NAMALWA (cell line): ENCODE measurements at regions not wholly inside any gene's neighbourhood (a gene's known extent, or its start where the extent isn't known, plus 50 kb on each side); places are given as distances from the start of the nearest gene placed in this dataset.
"Not testable (repeated sequence)": the region's sequence is repeated elsewhere in the genome, so short reads cannot be mapped to it uniquely, and the experiment has no call there.

Experiments
- DNase-seq: peaks from one replicate; pipeline ENCODE4 v3.0.0-alpha.2; 2015; ENCODE audit warnings: low spot score

DNA sequence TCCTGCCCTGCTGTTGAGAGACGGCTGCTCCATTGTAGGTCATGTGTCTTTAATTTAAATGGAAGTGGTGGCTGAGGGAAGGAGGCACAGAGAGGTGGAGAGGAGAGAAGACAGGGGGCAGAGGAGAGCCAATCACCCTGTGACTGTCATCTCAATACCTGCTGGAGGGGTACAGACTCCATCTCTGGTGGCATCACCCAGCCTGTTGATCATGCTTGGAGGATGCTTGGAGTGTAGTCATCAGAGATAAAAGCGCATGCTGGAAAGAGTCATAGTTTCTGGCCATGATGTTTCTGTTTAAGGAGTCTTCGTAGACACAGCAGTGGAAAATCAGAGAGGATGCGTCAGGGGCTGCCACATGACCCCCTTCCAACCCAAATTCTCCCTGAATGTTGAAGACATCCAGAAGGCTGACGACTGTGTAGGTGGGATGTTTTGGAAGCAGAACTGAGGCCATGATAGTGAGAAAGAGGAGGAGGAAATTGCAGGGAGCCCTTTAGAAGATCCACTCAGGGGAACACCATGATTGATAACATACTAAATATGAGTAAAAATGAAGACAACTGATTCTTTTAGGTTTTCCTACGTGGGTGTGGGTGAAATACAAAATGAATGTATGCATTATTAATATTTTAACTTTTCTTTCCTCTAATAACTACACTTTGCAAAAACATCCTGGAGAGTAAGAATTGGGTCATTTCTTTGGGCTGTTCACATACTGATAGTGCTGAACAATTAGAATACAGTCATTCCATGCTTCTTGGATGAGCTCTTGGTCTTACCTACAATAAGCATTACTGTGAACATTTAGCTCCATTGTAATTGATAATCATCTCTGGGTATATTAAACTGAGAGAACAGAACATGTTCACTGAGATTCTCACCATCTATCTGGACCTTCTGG, 210.6 kb upstream of the ATP10A start:
- no peak for DNase-seq

DNA sequence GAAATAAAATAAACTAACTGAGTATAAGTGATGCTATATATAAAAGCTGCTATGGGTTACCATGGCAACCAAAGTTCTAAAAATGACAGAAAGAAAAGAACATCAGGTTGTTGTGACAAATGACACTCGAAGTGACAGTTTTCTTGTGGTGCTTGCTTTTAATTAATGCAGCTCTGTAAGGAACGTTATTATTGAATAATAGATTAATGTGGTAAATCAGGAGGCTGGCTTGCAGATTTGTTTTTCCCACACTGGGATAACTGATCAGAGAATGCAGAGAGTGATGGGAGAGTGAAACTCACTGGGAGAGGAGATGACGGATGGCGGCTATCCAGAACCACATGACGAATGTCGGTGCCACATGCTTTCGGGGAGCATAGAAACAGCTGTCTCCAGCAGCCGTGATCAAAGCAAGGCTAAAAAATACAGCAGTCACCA, 207.0 kb upstream of the ATP10A start:
- no peak for DNase-seq

DNA sequence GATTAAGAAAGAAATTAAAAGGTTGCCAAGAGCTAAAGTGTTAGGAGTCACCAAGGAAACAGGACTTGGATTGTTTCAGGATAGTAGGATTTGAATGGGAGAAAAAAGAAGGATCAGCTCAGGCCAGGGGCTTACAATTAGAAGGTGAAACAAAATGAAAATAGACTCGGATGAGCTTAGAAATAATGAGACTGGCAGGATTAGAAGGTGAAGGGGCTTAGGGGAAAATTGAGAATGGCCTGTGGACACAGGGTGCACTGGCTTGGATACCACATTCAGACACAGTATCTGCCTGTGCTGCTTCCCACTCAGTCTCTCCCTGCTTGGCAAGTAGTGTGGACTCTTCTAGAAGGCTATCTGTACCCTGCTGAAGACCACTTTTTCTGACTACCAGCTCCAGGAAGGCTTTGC, 206.1 kb upstream of the ATP10A start:
- DNase-seq: no peak

DNA sequence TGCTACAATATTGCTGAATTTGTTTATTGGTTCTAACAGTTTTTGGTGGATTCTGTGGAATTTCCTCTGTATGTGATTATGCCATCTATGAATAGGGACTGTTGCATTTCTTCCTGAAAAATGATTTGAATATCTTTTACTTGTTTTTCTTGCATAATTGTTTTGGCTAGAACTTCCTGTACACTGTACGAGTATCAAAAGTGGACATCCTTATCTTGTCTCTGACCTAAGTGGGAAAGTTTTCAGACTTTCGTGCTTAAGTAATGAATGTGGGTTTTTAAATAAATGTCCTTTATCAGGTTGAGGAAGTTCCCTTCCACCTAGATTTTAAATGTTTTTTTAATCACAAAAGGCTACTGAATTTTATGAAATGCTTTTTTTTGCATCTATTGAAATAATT, 203.8 kb upstream of the ATP10A start:
- DNase-seq: no peak

DNA sequence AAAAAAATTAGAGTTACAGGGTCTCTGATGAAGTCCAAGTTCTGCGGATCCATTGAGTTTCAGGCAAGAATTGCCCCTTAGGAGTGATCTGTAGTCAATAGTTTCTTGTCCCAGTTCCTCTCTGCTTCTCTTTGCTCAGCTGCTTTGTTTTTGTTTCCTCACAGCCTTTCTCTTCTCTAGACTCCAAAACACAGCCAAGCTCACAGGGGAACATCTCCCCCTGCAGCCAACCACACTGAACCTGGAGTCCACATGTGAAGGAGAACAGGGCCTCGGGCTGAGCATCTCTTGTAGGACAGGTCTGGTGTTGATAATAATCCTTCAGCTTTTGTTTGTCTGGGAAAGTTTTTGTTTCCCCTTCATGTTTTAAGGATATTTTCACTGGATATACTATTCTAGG, 202.6 kb upstream of the ATP10A start:
- DNase-seq: no peak

DNA sequence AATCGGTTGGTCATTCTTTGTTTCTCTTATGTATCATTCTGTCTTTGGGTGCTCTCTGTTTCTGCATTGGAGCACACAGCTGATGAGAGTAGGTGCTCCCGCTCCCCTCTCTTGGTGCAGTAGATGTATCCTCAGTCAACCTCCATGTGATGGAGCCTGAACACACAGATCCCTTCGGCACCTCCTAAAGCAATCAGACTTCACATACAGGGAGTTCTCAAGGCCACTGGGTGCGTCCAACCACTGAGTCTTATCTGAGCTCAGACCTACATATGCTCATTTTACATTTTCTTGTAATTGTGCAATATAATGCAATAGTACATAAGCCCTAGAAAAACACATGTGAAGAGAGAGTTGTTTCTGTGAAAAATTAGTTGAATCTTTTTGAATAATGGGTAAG, 198.1 kb upstream of the ATP10A start:
- DNase-seq: no peak

DNA sequence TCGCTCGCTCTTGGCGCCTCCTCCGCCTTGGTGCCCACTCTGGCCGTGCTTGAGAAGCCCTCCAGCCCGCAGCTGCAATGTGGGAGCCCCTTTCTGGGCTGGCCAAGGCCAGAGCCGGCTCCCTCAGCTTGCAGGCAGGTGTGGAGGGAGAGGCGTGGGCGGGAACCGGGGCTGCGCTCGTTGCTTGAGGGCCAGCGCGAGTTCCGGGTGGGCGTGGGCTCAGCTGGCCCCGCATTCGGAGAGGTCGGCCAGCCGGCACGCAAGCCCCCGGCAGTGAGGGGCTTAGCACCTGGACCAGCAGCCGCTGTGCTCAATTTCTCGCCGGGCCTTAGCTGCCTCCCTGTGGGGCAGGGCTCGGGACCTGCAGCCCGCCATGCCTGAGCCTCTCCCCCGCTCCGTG, 193.6 kb upstream of the ATP10A start:
- DNase-seq: not testable (repeated sequence)

DNA sequence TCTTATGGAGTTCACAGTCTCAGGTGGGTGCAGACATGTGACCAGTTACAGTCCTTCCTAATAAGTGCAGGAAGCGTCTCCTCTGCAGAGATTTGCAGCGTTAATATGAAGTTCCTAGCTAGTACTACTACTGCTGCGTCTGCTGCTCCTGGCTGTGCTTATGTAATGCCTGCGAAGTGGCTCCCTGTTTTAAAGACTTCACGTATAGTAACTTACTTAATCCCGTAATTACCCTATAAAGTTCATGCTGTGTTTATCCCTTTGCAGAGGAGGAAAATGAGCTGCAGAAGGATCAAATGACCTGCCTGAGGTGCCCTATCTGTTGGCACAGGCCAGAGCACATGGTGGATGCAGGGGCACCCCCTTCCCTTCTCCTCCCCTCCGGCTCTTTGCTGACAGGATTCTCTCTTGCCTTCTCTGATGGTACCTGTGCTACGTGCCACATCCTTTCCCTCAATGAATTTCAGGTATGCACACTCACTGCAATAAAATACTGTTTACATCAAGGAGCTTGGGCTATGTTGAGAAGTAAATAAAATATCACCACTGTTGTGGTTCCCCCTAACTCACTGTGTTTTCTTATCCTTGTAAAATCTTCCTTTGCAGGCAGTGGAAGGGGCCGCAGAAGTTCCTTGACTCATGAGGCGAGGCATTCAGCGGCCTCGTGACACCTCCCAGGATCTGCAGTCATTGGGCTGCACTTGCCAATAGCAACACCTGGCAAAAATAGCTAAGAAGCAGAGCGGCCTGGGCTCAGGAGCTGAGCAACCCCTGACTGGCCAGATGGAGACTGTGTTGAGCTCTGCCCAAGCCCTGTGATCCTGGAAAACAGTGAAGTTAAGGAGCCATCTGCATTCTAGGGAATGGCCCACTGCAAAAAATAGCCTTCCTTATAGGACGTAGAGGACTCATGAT, 188.9 kb upstream of the ATP10A start:
- no peak for DNase-seq

DNA sequence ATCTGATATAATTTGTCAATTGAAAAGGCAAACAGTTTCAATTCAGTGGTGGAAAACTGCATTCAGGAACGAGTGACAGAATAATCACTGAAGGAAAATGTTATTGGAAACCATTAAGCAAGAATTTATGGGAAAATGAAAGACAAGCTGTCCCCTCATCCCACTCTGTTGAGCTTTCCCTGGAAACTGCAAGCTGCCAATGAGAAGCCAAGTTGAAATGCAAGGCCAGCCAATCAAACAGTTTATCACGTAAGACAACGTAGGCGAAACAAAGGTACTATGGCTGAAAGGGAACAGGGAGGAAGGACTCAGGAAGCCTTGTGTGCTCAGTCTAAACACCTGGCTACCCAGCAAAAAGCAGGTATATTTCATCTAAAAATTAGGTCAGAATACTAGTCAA, 187.9 kb upstream of the ATP10A start:
- no peak for DNase-seq

DNA sequence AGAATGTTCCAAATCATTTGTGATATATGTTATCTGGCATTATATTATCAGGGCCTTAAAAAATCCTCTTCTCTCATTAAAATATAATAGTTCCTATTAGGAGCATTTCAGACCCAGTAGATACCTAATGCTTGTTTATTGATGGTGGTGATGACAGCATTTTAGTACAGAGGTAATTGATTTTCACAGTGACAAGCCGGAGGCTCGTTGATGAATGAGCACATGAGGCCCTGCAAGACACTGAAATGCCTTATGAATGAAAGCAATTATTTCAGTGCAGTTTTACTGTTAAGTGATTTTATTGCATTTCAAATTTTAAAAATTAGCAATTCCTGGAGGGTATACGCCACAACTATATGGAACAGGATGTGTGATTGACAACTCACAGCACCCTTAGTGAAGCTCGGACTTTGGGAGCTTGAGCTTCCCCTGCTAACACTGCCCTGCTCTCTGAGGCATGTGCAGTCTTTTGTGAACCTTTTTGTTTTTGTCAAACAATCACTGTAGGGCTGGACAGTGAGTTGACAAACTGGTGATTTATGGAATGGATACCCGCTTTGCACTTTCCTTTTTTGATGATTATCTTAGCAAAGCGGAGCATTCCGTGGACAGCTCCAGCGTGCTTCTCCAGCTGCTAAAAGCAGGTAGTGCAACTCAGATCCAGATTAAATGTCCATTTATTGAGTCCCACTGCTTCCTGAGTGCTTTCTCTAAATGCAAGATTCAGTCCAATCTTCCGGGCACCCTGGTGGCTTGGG, 187.0 kb upstream of the ATP10A start:
- DNase-seq: no peak

DNA sequence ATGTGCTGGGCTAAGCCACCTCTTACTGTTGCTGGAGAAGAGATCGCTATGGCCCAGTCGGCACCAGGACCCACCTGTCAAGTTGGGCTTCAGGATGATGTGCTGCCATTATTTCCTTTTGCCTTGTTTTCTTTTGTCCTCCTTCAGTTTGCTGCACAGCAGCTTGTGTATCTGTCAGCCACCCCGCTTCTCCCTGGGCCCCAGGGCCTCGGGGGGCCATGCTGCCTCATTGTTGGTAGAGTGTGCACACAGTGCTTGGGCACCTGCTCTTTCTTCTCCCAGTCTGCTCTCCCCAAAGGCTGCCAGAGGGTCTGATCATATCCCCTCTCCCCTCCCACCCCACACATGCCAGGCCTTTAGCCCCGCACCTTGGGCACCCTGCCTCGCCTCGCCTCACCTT, 185.5 kb upstream of the ATP10A start:
- no peak for DNase-seq

DNA sequence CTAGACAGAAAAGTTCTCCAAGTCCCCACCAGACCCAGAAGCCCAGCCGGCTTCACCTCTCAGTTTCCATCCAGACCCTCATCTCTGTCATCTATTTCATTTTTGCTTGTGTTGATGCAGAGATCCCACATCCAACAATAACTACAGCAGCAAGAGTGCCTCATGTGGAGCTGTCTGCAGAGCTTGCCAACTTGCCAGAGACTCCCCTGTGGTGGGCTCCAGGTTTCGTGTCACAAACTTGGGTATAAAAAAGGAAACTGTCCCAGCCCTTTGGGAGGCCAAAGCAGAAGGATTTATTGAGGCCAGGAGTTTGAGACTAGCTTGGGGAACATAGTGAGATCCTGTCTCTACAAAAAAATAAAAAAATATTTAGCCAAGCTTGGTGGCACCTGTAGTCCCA, 182.4 kb upstream of the ATP10A start:
- DNase-seq: no peak

DNA sequence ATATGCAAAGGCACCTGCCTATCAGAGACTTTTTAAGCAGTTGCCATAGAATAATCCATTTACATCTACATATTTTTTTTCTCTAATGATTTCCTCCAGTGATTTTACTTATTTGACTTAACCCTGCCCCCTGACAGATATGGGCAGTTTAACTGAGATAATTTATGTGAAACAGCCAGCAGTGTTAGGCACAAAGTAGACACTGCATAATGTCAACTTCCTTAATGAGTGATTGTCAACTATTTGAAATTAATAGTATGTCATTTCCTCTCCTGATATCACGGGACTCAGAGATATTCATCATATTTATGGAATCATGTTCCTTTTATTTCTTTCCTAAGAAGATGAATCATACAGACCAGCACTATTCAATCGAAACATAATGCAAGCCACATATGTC, 179.9 kb upstream of the ATP10A start:
- DNase-seq: no peak

DNA sequence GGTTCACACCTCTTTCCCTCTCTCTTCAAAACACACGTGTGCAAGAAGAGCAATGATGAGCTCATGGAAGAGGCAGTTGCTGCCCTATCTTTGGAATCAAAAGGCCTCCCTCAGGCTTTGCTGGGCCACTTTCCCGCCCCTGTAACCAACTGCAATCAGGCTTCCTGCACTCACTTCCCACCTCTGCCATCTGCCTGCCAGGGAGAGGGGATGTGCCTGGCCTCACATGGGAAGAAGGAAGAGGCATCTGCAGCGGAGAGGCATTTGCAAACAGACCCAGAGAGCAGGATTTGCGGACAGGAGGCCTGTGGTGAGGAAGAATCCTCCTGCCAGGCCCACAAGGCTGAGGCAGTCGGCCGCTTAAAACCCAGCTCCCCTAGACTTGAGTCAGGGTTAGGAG, 175.6 kb upstream of the ATP10A start:
- DNase-seq: no peak

DNA sequence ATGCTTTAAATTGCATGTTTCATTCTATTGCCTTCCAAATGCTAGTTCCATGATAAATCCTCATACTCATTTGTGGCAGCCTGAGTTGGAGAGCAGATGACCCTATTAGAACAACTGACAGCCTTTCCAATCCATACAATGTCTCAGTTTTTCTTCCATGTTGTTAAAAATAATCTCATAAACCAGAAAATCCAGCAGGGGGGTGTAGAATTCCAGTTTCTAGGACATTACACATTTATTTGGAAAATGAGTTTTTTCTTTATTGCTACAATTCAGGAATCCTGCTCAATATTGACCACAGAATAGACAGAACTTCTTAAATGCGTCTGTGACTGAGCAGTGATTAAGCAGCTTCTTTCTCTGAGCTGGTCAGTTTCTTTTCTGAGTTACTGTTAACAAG, 174.2 kb upstream of the ATP10A start:
- no peak for DNase-seq

DNA sequence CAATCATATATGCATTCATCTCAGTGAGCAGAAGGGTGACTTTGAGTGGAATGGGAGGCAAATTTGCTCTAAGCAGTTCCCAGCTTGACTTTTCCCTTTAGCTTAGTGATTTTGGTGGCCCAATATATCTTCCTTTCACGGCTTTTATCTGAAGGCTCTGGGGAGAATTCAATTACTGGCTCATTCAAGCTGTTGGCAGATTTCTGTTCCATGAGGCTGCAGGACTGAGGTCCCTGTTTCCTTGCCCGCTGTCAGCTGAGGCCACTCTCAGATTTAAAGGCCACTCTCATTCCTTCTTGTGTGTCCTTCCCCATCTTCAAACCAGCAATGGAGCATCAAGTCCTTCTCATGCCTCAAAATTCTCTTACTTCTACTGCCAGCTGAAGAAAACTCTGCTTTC, 170.4 kb upstream of the ATP10A start:
- DNase-seq: no peak

DNA sequence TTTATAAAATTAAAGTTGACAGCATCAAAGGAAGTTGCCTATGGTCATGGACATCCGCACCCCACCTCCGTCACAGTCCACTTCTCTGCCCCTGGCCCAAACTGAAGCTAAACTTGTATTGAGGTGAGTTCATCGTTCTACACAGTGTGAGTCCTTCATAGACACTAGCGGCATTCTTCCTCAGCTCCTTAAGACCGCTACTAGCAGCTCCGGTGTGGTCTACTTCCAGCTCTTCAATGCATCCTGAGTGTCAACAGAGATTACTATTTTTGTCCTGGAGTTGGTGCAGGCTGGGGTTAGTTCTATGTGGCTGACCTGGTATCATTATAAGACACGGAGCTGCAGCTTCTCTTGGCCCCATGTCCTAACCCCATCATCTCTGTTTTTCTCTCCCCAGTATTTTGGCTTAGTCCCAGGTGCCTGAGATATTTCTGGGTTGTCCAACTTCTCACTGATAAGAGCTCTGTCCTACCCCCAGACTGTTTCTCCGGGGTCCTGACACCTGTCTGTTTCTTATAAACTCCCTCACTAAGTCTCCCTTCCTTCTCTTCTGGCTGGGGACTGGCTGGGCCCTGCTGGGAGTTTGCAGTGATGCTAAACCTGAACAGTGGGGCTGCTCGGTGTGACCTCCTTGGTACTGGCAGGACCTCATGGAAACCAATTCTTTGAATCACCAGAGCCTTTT, 169.2 kb upstream of the ATP10A start:
- DNase-seq: no peak

DNA sequence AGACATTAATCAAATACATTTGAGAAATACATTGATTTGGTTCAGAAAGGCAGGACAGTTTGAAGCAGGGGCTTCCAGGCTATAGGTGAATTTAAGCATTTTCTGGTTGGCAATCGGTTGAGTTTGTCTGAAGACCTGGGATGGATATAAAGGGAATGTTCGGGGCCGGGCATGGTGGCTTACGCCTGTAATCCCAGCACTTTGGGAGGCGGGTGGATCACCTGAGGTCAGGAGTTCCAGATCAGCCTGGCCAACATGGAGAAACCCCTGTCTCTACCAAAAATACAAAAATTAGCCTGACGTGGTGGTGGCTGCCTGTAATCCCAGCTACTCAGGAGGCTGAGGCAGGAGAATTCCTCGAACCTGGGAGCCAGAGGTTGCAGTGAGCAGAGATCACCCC, 166.5 kb upstream of the ATP10A start:
- DNase-seq: not testable (repeated sequence)

DNA sequence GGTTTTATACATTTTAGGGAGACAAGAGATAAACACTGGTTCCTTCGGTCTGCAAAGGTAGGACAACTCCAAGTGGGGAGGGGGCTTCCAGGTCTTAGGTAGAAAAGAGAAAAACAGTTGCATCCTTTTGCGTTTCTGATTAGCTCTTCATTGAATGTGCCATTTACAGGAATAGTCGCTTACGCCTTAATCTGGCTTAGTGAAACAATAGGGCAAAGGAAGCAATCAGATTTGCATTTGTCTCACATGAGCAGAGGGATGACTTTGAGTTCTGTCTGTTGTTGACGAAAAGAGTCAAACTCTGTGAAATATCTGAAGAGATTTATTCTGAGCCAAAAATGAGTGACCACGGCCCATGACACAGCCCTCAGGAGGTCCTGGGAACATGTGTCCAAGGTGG, 166.0 kb upstream of the ATP10A start:
- DNase-seq: no peak

DNA sequence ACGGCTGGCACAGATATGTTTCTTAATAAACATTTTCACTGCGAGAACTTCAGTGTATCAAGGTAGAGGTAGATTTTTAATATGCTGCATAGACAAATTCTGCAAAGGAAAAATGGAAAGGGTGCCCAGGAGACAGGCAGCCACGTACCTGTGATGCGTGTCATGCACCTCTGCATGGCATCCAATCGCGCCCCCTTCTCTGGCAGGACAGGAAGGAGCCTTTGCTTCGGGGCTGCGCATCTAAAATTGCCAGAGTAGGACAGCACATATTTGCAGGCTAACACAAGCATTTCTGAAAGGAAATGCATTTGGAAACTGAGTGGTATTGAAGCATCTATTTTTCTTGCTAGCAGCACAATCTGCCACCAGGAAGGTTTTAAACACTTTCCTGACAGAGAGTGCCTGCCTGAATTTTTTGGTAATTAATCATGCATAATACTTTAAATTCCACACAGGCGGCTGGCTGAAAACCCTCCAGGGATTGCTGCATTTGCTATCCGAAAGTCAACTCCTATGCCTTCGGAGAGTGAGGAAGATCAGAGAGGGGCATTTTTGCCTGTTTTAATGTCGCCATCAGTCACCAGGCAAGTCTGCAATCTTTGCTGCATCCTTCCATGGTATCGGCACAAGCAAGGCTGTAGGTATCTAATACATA, 165.1 kb upstream of the ATP10A start:
- DNase-seq: no peak

DNA sequence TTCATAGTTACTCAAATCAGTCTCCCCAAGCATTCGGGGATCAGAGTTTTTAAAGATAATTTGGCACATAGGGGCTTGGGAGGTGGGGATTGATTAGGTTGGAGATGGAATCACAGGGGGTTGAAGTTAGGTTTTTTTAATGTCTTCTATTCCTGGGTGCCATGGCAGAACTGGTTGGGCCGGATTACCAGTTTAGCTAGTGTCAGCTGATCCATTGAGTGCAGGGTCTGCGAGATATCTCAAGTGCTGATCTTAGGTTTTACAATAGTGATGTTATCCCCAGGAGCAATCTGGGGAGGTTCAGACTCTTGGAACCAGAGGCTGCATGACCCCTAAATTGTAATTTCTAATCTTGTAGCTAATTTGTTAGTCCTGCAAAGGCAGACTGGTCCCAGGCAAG, 163.5 kb upstream of the ATP10A start:
- not testable (repeated sequence) for DNase-seq
